D721Med (cell line): ENCODE measurements at regions not wholly inside any gene's neighbourhood (a gene's known extent, or its start where the extent isn't known, plus 50 kb on each side); places are given as distances from the start of the nearest gene placed in this dataset.

ENCODE experiments used
- DNase-seq: peaks from one replicate; pipeline ENCODE4 v3.0.0; 2011; ENCODE audit warnings: low spot score; ENCODE audit not compliant: insufficient read length
- FAIRE-seq: peaks from 2 replicates; lab custom pipeline; 2011; peaks lifted over from hg19 to GRCh38; lab: Jason Lieb, UNC
- CTCF ChIP-seq: IDR thresholded peaks from 2 replicates; pipeline ENCODE4 v1.5.1; 2012; ENCODE audit warnings: mild to moderate bottlenecking, control low read depth; ENCODE audit not compliant: insufficient read depth; ENCODE audit errors: missing control alignments

DNA sequence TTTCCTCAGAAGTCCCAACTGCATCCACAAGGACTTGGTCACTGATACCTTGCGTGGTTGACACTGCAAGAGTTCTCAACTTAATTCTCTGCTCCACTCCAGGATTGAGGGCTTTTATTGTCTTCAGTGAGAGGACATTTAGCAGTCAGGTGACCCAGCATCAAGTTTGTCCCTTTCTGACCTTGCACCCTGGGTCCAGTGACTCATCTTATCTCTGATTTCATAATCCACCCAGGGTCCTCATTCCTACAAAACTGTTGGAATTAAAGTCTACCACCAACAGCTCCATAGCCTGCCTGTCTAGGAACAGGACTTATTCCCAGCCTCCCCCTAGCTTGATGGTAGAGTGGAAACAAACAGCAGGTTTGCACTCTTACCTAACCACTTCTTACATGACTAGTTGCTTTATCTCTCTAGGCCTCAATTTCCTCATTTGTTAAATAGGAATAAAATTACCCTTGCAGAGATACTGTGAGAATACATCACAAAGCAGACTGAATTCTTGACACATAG, 151.3 kb upstream of the LPP start:
- no peak for TF ChIP-seq CTCF
- FAIRE-seq (no peak), DNase-seq (no peak)

DNA sequence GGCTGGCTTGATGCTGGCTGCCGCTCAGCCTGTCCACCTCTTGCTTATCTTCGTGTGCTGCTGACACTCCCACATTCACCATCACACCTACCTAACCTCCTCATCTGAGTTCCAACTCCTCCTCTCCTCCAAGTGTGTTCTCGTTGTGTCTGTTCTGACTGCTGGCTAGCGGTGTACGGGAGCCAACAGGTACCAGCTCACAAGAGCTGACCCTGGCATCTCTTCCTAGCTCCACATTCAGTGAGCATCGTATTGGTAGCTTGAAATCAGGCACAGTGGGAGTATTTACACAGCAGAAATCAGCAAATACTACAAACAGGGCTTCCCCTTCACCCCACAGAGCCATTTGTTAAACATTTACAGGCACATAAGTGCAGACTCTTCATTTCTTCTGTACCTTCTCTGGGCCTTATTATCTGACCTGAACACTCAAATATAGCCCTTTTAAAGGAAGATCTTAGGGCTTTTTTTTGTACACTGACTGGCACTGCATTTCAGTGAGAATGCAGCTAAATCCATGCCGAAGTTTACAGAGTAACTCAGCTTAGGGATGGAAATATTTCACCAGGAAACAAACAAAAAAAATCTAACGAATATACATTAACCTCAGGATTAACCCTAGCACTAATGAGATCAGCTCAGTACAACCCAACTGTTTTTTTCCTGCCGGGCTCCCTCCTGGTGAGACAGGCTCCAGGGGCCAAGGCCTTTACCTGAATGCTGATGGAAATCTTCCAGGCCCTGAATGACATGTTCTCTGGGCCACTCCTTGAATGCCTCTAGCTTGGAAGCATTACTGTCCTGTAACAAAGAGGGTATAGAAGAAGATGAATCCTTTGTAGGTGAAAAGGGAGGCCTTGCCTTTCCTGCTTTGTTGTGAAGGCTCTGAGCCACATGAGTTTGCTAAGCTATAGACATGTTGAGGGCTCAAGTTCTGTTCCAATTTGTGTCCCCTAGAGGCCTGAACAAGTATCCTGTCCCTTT, 150.5 kb upstream of the LPP start:
- DNase-seq (no peak), FAIRE-seq (no peak)
- TF ChIP-seq CTCF, result no peak

DNA sequence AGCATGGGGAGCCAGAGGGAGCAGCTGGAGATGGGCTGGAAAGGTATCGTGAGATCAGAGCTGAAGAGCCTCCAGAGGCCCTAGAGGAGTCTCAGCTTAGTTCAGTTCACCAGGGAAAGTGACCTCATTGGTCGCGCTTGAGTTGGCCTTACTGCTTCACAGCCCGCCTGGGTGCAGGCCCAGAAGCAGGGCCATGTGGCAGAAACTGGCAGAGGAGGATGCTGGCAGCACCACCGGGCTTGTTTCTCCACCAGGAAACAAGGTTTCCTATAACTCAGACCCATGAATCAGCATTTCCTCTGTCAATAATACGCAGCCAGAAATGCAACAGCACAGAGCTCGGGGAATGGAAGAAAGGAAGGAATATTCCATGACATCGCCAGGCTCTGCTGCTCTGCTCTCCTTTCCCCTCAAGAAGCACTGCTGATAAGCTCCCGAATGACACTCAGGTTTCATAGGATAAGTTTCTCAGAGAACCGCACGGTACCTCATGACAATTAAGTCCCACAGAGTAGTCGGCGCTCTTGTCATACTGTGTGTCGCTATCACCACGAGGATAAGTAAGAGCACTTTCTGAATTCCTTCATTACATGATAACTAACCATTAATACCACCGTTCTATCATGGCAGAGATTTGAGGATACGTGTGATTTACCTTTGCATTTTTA, 147.1 kb upstream of the LPP start:
- no peak for TF ChIP-seq CTCF
- DNase-seq (no peak), FAIRE-seq (no peak)

GRCh38 chr3:188007897-188008296, 146.1 kb upstream of the LPP start:
- TF ChIP-seq CTCF, result no peak
- FAIRE-seq (no peak), DNase-seq (no peak)

DNA sequence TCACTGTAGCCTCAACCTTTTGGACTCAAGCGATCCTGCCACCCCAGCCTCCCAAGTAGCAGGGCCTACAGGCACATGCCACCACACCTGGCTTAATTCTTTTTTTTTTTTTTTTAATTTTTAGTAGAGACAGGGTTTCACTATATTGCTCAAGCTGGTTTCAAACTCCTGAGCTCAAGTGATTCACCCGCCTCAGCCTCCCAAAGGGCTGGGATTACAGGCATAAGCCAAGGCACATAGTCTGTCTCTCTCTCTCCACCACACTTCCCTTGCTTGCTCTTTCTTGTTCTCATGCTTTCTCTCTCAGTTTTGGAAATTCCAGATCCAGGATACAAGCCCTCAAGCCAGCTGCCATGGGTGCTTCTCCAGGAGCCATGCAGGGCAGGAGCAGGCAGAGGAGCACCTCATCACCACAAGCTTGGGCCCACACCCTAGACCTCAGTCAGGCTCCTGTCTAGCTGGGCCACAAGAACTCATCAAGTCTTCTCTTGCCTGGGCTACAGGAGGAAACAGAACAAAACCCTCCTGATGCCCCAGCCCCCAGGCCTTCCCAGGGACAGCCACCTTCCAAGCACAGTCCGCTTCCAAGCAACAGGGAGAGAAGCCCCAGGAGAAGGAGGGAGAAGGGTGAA, 145.3 kb upstream of the LPP start:
- TF ChIP-seq CTCF, result no peak
- FAIRE-seq (no peak), DNase-seq (no peak)

GRCh38 chr3:188010478-188010877, 143.5 kb upstream of the LPP start:
- FAIRE-seq (no peak), DNase-seq (no peak)
- TF ChIP-seq CTCF, result no peak
